NCI-H345 treated with DMSO at 0.1 percent for 48 hours (cell line): ENCODE measurements at regions not wholly inside any gene's neighbourhood (a gene's known extent, or its start where the extent isn't known, plus 50 kb on each side); places are given as distances from the start of the nearest gene placed in this dataset.
"Not testable (repeated sequence)": the region's sequence is repeated elsewhere in the genome, so short reads cannot be mapped to it uniquely, and the experiment has no call there.

ENCODE experiments used
- DNase-seq: peaks from one replicate; lab custom pipeline; 2025; ENCODE audit not compliant: unreplicated experiment; lab: John Stamatoyannopoulos, UW

GRCh38 chr4:38377195-38377594 lies 286.8 kb upstream of the KLF3 start:
- no peak for DNase-seq

- DNase-seq: no peak
These were observed 285.5 kb upstream of the KLF3 start for GRCh38 chr4:38378478-38378877.

GRCh38 chr4:38381788-38382187 lies 282.2 kb upstream of the KLF3 start:
- DNase-seq: no peak

GRCh38 chr4:38382520-38382919 lies 281.5 kb upstream of the KLF3 start:
- no peak for DNase-seq

- no peak for DNase-seq
These were observed 280.3 kb upstream of the KLF3 start for GRCh38 chr4:38383646-38384121.

GRCh38 chr4:38385093-38386004 lies 278.6 kb upstream of the KLF3 start:
- no peak for DNase-seq

- DNase-seq: no peak
These were observed 277.9 kb upstream of the KLF3 start for GRCh38 chr4:38386005-38386551.

GRCh38 chr4:38386654-38387188 lies 277.3 kb upstream of the KLF3 start:
- no peak for DNase-seq

- DNase-seq: no peak
These were observed 276.7 kb upstream of the KLF3 start for GRCh38 chr4:38387348-38387747.

GRCh38 chr4:38387819-38388218 lies 276.2 kb upstream of the KLF3 start:
- no peak for DNase-seq

- not testable (repeated sequence) for DNase-seq
These were observed 275.1 kb upstream of the KLF3 start for GRCh38 chr4:38388907-38389306.

GRCh38 chr4:38390969-38391545 lies 272.9 kb upstream of the KLF3 start:
- DNase-seq: no peak

GRCh38 chr4:38392223-38392855 lies 271.7 kb upstream of the KLF3 start:
- DNase-seq: no peak

- no peak for DNase-seq
These were observed 267.9 kb upstream of the KLF3 start for GRCh38 chr4:38396091-38396490.

- no peak for DNase-seq
These were observed 267.0 kb upstream of the KLF3 start for GRCh38 chr4:38396845-38397547.

GRCh38 chr4:38400946-38401345 lies 263.1 kb upstream of the KLF3 start:
- DNase-seq: no peak

GRCh38 chr4:38406243-38406642 lies 257.8 kb upstream of the KLF3 start:
- no peak for DNase-seq

GRCh38 chr4:38409852-38410251 lies 254.1 kb upstream of the KLF3 start:
- DNase-seq: no peak

GRCh38 chr4:38411092-38411491 lies 252.9 kb upstream of the KLF3 start:
- no peak for DNase-seq

- no peak for DNase-seq
These were observed 251.9 kb upstream of the KLF3 start for GRCh38 chr4:38411981-38412536.
